ENCODE measurements at regions not wholly inside any gene's neighbourhood (a gene's known extent, or its start where the extent isn't known, plus 50 kb on each side); places are given as distances from the start of the nearest gene placed in this dataset.

GRCh38 chr14:81946834-81947798, 413.5 kb upstream of the SEL1L start:
- Histone ChIP-seq H4K20me1 (ENCODE audit: insufficient read depth, low read length) (no peaks in the 10 kb centered on the region), H3K36me3 (replicated peaks in 1 of 2; ENCODE audit: control insufficient read depth in 1 of 2, insufficient read depth in 2 of 2, low read length in 2 of 2) (no peaks in the 10 kb centered on the region), H3K9ac (ENCODE audit: insufficient read depth, low read length, poor library complexity, severe bottlenecking) (no peak overlapping the region), H3K4me1 (ENCODE audit: control insufficient read depth in 1 of 2, insufficient read depth in 2 of 2, low read length in 2 of 2) (no peaks in the 10 kb centered on the region), H3K9me3 (replicated peaks in 1 of 2; ENCODE audit: control insufficient read depth in 1 of 2, insufficient read depth in 1 of 2, low read length in 2 of 2) (no peaks in the 10 kb centered on the region), H3K27me3 (ENCODE audit: control insufficient read depth in 2 of 2, insufficient read depth in 2 of 2, low read length in 2 of 2) (no peaks in the 10 kb centered on the region), H3K27ac (ENCODE audit: low read depth in 1 of 2, low read length in 2 of 2) (no peak overlapping the region), H3K4me2 (replicated peaks; ENCODE audit: extremely low read depth, low read length, poor library complexity, severe bottlenecking) (no peak overlapping the region), H3K4me3 (replicated peaks in 1 of 3; ENCODE audit: low read depth in 2 of 3, low read length in 3 of 3) (no peak overlapping the region), H3K79me2 (ENCODE audit: insufficient read depth, low read length) (no peaks in the 10 kb centered on the region), H2AFZ (ENCODE audit: insufficient read depth, low read depth, low read length, poor library complexity, severe bottlenecking) (no peak overlapping the region)
- Mint-ChIP-seq H3K4me1 (no peaks in the 10 kb centered on the region), H3K4me3 (no peak overlapping the region), H3K36me3 (no peaks in the 10 kb centered on the region), H3K9me3 (peaks cover 0 to 8% (median 2%) of the 10 kb centered on the region in 7 donors), H3K27me3 (ENCODE audit: low read depth in 3 of 3) (peaks cover 0 to 2% (median 0%) of the 10 kb centered on the region in 3 donors), H3K27ac (no peak overlapping the region)
- no peak for DNase-seq
- intact Hi-C loops (cut with micrococcal nuclease), result no loop called here
- TF ChIP-seq, protein P1, sequence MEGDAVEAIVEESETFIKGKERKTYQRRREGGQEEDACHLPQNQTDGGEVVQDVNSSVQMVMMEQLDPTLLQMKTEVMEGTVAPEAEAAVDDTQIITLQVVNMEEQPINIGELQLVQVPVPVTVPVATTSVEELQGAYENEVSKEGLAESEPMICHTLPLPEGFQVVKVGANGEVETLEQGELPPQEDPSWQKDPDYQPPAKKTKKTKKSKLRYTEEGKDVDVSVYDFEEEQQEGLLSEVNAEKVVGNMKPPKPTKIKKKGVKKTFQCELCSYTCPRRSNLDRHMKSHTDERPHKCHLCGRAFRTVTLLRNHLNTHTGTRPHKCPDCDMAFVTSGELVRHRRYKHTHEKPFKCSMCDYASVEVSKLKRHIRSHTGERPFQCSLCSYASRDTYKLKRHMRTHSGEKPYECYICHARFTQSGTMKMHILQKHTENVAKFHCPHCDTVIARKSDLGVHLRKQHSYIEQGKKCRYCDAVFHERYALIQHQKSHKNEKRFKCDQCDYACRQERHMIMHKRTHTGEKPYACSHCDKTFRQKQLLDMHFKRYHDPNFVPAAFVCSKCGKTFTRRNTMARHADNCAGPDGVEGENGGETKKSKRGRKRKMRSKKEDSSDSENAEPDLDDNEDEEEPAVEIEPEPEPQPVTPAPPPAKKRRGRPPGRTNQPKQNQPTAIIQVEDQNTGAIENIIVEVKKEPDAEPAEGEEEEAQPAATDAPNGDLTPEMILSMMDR (IDR thresholded peaks at IDR 0.05), result no peak
- WGBS (ENCODE audit: insufficient coverage), result 80% methylated on average over 1 of the region's 8 CpGs

- Mint-ChIP-seq H3K27ac (no peak overlapping the region), H3K27me3 (ENCODE audit: low read depth in 3 of 3) (peaks cover 0 to 2% (median 2%) of the 10 kb centered on the region in 3 donors), H3K36me3 (no peaks in the 10 kb centered on the region), H3K9me3 (peaks cover 0 to 6% (median 2%) of the 10 kb centered on the region in 7 donors), H3K4me3 (no peak overlapping the region), H3K4me1 (no peaks in the 10 kb centered on the region)
- no peaks in the 10 kb centered on the region for H3K27me3 ChIP-seq (ENCODE audit: control insufficient read depth in 2 of 2, insufficient read depth in 2 of 2, low read length in 2 of 2)
- no CpG with 5 or more reads among the region's 2 CpGs for WGBS (ENCODE audit: insufficient coverage)
- no peaks in the 10 kb centered on the region for H4K20me1 ChIP-seq (ENCODE audit: insufficient read depth, low read length)
- no peaks in the 10 kb centered on the region for H3K4me1 ChIP-seq (ENCODE audit: control insufficient read depth in 1 of 2, insufficient read depth in 2 of 2, low read length in 2 of 2)
- no peak overlapping the region for H3K27ac ChIP-seq (ENCODE audit: low read depth in 1 of 2, low read length in 2 of 2)
- no peaks in the 10 kb centered on the region for H3K36me3 ChIP-seq (replicated peaks in 1 of 2; ENCODE audit: control insufficient read depth in 1 of 2, insufficient read depth in 2 of 2, low read length in 2 of 2)
- no peak overlapping the region for H3K4me3 ChIP-seq (replicated peaks in 1 of 3; ENCODE audit: low read depth in 2 of 3, low read length in 3 of 3)
- H3K9me3 ChIP-seq (replicated peaks in 1 of 2; ENCODE audit: control insufficient read depth in 1 of 2, insufficient read depth in 1 of 2, low read length in 2 of 2), result no peaks in the 10 kb centered on the region
- DNase-seq, result no peak
- H2AFZ ChIP-seq (ENCODE audit: insufficient read depth, low read depth, low read length, poor library complexity, severe bottlenecking), result no peak overlapping the region
- no peak overlapping the region for H3K4me2 ChIP-seq (replicated peaks; ENCODE audit: extremely low read depth, low read length, poor library complexity, severe bottlenecking)
- intact Hi-C loops (cut with micrococcal nuclease), result no loop called here
- TF ChIP-seq, protein P1 (IDR thresholded peaks at IDR 0.05), result no peak
- H3K9ac ChIP-seq (ENCODE audit: insufficient read depth, low read length, poor library complexity, severe bottlenecking), result no peak overlapping the region
- H3K79me2 ChIP-seq (ENCODE audit: insufficient read depth, low read length), result no peaks in the 10 kb centered on the region
These were observed 419.3 kb upstream of the SEL1L start for GRCh38 chr14:81952917-81953316.

All from CD14-positive monocyte (primary cell).